Mesendoderm (in vitro differentiated cells): ENCODE measurements at regions not wholly inside any gene's neighbourhood (a gene's known extent, or its start where the extent isn't known, plus 50 kb on each side); places are given as distances from the start of the nearest gene placed in this dataset.

Experiments
- DNase-seq: peaks from one replicate; pipeline ENCODE4 v3.0.0; 2013
- H2AK5ac ChIP-seq: 2 replicates; pipeline ENCODE4 v1.6.1; 2013; ENCODE audit warnings: low read length, inconsistent platforms
- H2BK120ac ChIP-seq: 2 replicates; pipeline ENCODE4 v1.6.1; 2013; ENCODE audit warnings: low read depth, mild to moderate bottlenecking, low read length, moderate library complexity, mixed read lengths
- H2BK15ac ChIP-seq: replicated peaks from 2 replicates; pipeline ENCODE4 v1.6.1; 2013; ENCODE audit warnings: low read depth, mild to moderate bottlenecking, moderate library complexity
- H2BK5ac ChIP-seq: 2 replicates; pipeline ENCODE4 v1.6.1; 2013; ENCODE audit warnings: low read length, inconsistent platforms
- H3K18ac ChIP-seq: 2 replicates; pipeline ENCODE4 v1.6.1; 2013; ENCODE audit warnings: mild to moderate bottlenecking, low read length, mixed read lengths
- H3K23ac ChIP-seq: one replicate; pipeline ENCODE4 v1.6.1; 2013; ENCODE audit warnings: low read length
- H3K27ac ChIP-seq: 2 replicates; pipeline ENCODE4 v1.5.1; 2013; ENCODE audit warnings: low read depth, mild to moderate bottlenecking, inconsistent platforms, low read length, moderate library complexity
- H3K27me3 ChIP-seq: 2 replicates; pipeline ENCODE4 v1.6.1; 2013; ENCODE audit warnings: low read length, control low read depth, mild to moderate bottlenecking, inconsistent platforms; ENCODE audit not compliant: insufficient read depth, poor library complexity
- H3K36me3 ChIP-seq: 2 replicates; pipeline ENCODE4 v1.6.1; 2013; ENCODE audit warnings: low read length, inconsistent platforms; ENCODE audit not compliant: control insufficient read depth, insufficient read depth
- H3K4ac ChIP-seq: one replicate; pipeline ENCODE4 v1.6.1; 2013; ENCODE audit warnings: low read depth, mild to moderate bottlenecking, low read length, moderate library complexity
- H3K4me1 ChIP-seq: 2 replicates; pipeline ENCODE4 v1.6.1; 2013; ENCODE audit warnings: low read depth, low read length, inconsistent platforms; ENCODE audit not compliant: control insufficient read depth
- H3K4me2 ChIP-seq: 2 replicates; pipeline ENCODE4 v1.6.1; 2013; ENCODE audit warnings: low read length
- H3K4me3 ChIP-seq: 2 replicates; pipeline ENCODE4 v1.5.1; 2013; ENCODE audit warnings: mild to moderate bottlenecking, low read length
- H3K56ac ChIP-seq: one replicate; pipeline ENCODE4 v1.6.1; 2013; ENCODE audit warnings: low read length
- H3K79me1 ChIP-seq: 2 replicates; pipeline ENCODE4 v1.6.1; 2013; ENCODE audit warnings: low read length, inconsistent platforms
- H3K79me2 ChIP-seq: 2 replicates; pipeline ENCODE4 v1.6.1; 2013; ENCODE audit warnings: mild to moderate bottlenecking, low read length; ENCODE audit not compliant: control insufficient read depth, insufficient read depth
- H3K9ac ChIP-seq: 2 replicates; pipeline ENCODE4 v1.6.1; 2013; ENCODE audit warnings: low read length, inconsistent platforms
- H4K5ac ChIP-seq: one replicate; pipeline ENCODE4 v1.6.1; 2013; ENCODE audit warnings: low read length
- H4K8ac ChIP-seq: one replicate; pipeline ENCODE4 v1.6.1; 2013; ENCODE audit warnings: low read depth, mild to moderate bottlenecking, control low read depth, low read length, moderate library complexity
- WGBS: extraction: QIAGEN DNeasy Blood & Tissue Kit; methylation state at CpG from one replicate; pipeline ENCODE4 v1.1.7; 2013; ENCODE audit warnings: low lambda C conversion rate, missing lambda C conversion rate; ENCODE audit not compliant: insufficient coverage; ENCODE audit errors: extremely low coverage; 5-methylcytosine and 5-hydroxymethylcytosine counted together

DNA sequence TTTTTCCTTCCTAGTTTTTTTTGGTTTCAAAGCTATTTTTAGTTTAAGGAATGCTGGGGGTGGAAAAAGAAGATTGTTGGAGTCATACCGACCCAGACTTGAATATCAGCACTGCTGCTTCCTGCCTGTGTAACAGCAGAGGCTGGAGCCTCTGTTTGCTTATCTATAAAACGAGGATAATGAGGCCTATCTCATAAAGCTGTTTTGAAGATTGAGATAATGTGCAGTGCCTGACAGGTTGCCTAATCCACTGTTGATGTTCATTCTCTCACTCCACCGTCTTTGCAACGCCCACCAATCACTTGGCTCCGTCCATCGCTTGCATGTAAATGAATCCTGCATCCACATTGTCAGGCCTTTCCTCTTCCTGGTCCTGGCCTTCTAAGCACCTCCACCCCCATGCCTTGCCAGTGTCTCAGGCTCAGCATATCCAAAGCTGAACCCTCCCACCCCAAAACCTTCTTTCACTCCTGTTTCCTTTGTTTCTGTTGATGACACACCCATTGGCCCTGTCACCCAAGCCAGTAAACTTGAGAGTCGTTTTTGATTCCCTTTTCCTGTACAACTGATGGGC is 94.9 kb downstream of the MEX3B start:
- H3K27ac ChIP-seq = no peak overlapping the region
- DNase-seq = peak; percentile 85

DNA sequence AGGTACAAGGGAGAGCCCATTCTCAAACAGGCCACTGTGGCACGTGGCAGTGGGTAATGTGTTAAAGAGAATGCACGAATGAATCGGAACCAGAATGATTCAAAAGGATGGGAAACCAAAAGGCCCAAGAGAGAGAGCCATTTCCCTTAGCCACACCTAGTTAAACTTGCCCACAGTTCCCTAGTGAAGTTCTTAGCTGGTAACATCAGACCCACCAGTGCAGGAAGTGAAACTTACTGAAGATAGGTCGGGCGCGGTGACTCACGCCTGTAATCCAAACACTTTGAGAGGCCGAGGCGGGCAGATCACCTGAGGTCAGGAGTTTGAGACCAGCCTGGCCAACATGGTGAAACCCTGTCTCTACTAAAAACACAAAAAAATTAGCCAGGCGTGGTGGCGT is 97.1 kb downstream of the MEX3B start:
- Histone ChIP-seq H3K9ac (no peak overlapping the region), H2AK5ac (no peak overlapping the region), H3K4ac (no peak overlapping the region), H3K79me1 (no peaks in the 10 kb centered on the region), H3K18ac (no peak overlapping the region), H3K56ac (no peak overlapping the region), H3K36me3 (no peaks in the 10 kb centered on the region), H3K27ac (no peak overlapping the region), H3K23ac (no peak overlapping the region), H3K27me3 (no peaks in the 10 kb centered on the region), H2BK5ac (no peak overlapping the region), H3K4me1 (peaks cover 8% of the 10 kb centered on the region), H2BK15ac (no peak overlapping the region), H3K4me3 (no peak overlapping the region), H3K4me2 (no peak overlapping the region), H4K8ac (no peak overlapping the region), H4K5ac (no peak overlapping the region), H2BK120ac (no peak overlapping the region), H3K79me2 (no peaks in the 10 kb centered on the region)
- no peak for DNase-seq
- WGBS = no CpG with 5 or more reads among the region's 11 CpGs

More for the DNA sequence above, 94.9 kb downstream of the MEX3B start:
- Histone ChIP-seq H3K4me2 (no peak overlapping the region), H3K4me1 (peaks cover 4% of the 10 kb centered on the region), H3K23ac (no peak overlapping the region), H3K4me3 (no peak overlapping the region), H3K79me1 (no peaks in the 10 kb centered on the region), H2BK15ac (no peak overlapping the region), H2BK120ac (no peak overlapping the region), H3K27me3 (no peaks in the 10 kb centered on the region), H3K36me3 (no peaks in the 10 kb centered on the region), H4K8ac (no peak overlapping the region), H2AK5ac (no peak overlapping the region), H3K79me2 (no peaks in the 10 kb centered on the region), H3K18ac (no peak overlapping the region), H3K56ac (peak overlapping the region; percentile 54), H3K4ac (no peak overlapping the region), H2BK5ac (no peak overlapping the region), H3K9ac (no peak overlapping the region), H4K5ac (no peak overlapping the region)
- WGBS = no CpG with 5 or more reads among the region's 7 CpGs

GRCh38 chr15:81948222-81948621 is 97.6 kb downstream of the MEX3B start:
- Histone ChIP-seq H3K79me2 (no peaks in the 10 kb centered on the region), H3K36me3 (no peaks in the 10 kb centered on the region), H2BK5ac (no peak overlapping the region), H4K8ac (no peak overlapping the region), H3K4ac (no peak overlapping the region), H3K18ac (no peak overlapping the region), H2BK15ac (no peak overlapping the region), H3K79me1 (no peaks in the 10 kb centered on the region), H2AK5ac (no peak overlapping the region), H3K9ac (no peak overlapping the region), H2BK120ac (no peak overlapping the region), H3K56ac (no peak overlapping the region), H3K4me3 (no peak overlapping the region), H4K5ac (no peak overlapping the region), H3K4me2 (no peak overlapping the region), H3K4me1 (peaks cover 8% of the 10 kb centered on the region), H3K27me3 (no peaks in the 10 kb centered on the region), H3K27ac (no peak overlapping the region), H3K23ac (no peak overlapping the region)
- DNase-seq = no peak
- no CpG with 5 or more reads among the region's 8 CpGs for WGBS

DNA sequence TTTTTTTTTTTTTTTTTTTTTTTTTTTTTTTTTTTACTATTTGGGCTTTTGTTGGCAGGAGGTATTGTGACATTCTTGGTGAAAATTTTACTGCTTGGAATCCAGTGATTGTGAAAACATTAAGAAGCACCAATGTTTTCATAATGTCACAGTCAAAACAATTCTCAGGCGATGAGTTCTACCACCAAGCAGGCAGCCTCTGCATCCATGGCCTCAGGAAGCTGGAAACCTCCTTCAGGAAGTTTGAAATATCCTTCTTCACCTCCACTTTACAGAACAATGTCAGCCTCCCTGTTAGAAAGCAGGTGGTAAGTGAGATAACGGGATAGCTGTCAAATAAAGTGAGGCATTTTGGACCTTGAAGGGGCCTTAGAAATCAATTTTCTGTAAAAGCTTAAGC is 98.3 kb downstream of the MEX3B start:
- no peak overlapping the region for H3K4me2 ChIP-seq
- H3K56ac ChIP-seq = no peak overlapping the region
- no peak overlapping the region for H2BK5ac ChIP-seq
- DNase-seq = no peak
- H4K8ac ChIP-seq = no peak overlapping the region
- H3K23ac ChIP-seq = no peak overlapping the region
- no peaks in the 10 kb centered on the region for H3K79me1 ChIP-seq
- no CpG with 5 or more reads among the region's 2 CpGs for WGBS
- H3K4me3 ChIP-seq = no peak overlapping the region
- no peaks in the 10 kb centered on the region for H3K79me2 ChIP-seq
- no peak overlapping the region for H3K18ac ChIP-seq
- H2BK15ac ChIP-seq = no peak overlapping the region
- no peak overlapping the region for H2BK120ac ChIP-seq
- peaks cover 8% of the 10 kb centered on the region for H3K4me1 ChIP-seq
- no peak overlapping the region for H3K27ac ChIP-seq
- H3K27me3 ChIP-seq = no peaks in the 10 kb centered on the region
- no peak overlapping the region for H2AK5ac ChIP-seq
- H3K4ac ChIP-seq = no peak overlapping the region
- H4K5ac ChIP-seq = no peak overlapping the region
- no peaks in the 10 kb centered on the region for H3K36me3 ChIP-seq
- H3K9ac ChIP-seq = no peak overlapping the region

DNA sequence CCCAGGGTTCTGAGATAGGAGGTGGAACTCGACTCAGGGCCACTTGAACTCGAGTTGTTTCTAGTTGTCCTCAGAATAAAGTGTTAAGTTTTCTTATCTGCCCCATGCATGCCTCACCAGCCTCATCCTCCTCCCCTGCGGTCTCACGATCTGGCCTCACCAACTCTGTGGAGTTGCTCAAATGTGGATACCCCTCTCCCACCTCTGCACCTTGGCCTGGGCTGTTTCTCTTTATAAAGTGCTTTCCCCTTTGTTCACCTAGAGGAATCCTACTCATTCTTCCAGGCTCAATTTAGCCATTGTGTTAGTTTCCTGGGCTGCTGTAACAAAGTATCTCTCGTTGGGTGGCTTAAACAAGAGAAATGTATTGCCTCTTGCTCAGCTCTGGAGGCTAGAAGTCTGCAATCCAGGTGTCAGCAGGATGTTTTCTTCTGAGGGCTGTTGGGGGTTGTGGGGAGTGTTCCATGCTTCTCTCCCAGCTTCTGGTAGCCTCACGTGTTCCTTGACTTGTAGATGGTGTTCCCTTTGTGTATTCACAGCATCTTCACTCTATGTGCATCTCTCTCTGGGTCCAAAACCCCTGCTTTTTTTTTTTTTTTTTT is 100.7 kb downstream of the MEX3B start:
- Histone ChIP-seq H3K4me1 (peaks cover 6% of the 10 kb centered on the region), H2BK15ac (no peak overlapping the region), H3K18ac (no peak overlapping the region), H2BK120ac (no peak overlapping the region), H3K9ac (no peak overlapping the region), H3K27ac (peak overlapping the region; percentile 41), H4K5ac (no peak overlapping the region), H4K8ac (no peak overlapping the region), H3K4ac (no peak overlapping the region), H3K79me1 (no peaks in the 10 kb centered on the region), H3K4me2 (no peak overlapping the region), H3K79me2 (no peaks in the 10 kb centered on the region), H3K27me3 (no peaks in the 10 kb centered on the region), H2BK5ac (no peak overlapping the region), H2AK5ac (no peak overlapping the region), H3K23ac (no peak overlapping the region), H3K4me3 (no peak overlapping the region), H3K56ac (no peak overlapping the region), H3K36me3 (no peaks in the 10 kb centered on the region)
- DNase-seq = peak; percentile 59
- WGBS = no CpG with 5 or more reads among the region's 6 CpGs
